NCI-H748 (cell line): ENCODE measurements at regions not wholly inside any gene's neighbourhood (a gene's known extent, or its start where the extent isn't known, plus 50 kb on each side); places are given as distances from the start of the nearest gene placed in this dataset.

ENCODE experiments used
- DNase-seq: peaks from one replicate; lab custom pipeline; 2025; ENCODE audit not compliant: unreplicated experiment; lab: John Stamatoyannopoulos, UW

DNA sequence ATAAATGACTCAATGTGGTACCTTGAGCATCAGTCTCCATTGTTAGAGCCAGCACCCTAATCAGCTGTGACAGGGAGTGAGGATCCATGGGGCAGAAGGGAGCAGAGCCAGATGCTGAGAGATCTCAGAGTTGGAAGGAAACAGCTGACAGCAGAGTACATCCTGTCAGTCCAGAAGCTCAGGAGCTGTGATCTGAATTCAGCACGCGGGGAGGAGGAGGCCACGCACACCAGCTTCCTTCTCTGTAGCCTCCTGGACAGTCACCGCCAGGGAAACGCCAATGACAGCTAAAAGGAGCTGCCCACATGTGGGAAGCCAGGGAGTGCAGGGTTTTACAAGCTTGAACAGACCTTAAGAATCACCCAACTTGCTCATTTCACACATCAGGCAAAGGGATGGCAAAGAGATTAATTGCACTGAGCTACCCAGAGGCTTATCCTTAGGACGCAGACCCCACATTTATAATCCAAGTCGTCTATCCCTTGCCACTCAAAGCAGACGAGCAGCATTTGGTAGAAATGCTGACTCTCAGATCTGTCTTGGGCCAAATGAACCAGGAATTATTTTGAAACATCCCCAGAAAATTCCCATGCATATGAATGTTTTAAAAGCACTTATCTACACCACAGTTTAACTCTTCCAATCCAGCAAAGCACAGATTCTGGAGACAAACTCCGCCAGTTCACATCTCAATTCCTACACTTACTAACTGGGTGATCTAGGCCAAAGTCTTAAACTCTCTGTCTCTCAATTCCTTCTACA lies 322.6 kb upstream of the TMTC1 start:
- DNase-seq = no peak

DNA sequence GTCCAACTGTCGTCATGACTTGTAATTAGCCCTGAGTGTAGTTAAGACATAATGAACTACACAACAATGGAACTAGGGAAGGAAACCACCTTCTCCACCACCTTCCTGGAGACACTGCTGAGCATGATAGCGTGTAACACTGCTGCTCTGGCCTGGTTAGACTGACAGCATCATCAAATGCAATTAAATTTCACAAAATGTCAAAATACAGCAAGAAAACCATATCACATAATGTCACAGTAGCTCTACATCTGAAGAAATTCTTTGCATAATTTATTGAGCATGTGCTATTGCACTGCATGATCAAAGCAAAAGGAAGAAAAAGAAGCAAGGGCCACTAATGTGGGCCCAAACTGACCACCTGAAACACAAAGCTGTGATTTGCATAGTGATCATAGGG lies 321.8 kb upstream of the TMTC1 start:
- no peak for DNase-seq

DNA sequence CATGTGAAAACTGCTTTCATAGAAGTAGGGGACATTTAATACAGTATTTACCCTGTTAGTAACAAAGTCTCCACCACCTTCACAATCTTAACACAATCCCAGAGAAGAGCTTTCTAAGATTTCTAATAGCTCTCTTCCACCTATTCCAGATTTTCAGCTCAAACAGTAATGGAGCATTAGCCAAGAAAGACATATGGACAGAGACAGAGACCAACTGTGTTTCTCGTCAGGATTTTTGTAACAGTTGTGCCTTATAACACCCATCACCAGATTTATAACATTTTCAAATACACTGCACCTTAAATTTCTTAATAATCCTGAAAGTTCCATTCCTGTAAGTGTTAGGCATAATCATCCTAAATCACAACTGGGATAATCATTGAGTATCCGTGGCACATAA lies 321.2 kb upstream of the TMTC1 start:
- DNase-seq = no peak

DNA sequence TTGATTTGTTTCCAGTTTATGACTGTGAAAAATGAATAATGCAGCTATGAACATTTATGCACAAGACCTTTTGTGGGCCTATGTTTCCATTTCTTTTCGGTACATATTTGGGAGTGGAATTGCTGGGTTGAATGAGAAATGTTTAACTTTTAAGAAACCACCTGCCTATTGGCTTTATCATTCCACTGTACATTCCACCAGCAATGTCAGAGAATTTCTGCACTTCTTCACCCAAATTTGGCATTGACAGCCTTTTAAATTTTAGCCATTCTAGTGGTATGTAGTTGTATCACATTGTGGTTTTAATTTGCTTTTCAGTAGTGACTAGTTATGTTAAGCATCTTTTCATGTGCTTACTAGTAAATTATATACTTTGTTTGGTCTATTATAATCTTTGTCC lies 317.0 kb upstream of the TMTC1 start:
- DNase-seq = no peak

DNA sequence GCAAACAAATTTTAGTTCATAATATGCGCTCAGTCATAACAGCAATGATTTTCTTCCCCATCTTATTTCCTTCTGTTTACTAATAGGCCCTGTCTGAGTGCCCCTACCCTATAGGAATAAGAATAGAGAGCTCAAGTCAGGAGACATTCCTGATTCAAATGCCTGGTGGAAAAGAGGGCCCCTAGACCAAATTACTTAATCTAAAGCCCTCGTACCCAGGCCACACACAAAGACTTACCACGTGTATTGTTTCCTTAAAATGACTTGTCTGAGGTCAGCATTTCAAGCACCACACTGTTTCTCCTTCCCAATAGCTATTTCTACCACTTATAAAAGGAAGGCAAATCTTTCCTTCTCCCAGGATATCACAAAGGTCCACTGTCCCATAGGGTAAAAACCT lies 314.9 kb upstream of the TMTC1 start:
- DNase-seq = no peak

DNA sequence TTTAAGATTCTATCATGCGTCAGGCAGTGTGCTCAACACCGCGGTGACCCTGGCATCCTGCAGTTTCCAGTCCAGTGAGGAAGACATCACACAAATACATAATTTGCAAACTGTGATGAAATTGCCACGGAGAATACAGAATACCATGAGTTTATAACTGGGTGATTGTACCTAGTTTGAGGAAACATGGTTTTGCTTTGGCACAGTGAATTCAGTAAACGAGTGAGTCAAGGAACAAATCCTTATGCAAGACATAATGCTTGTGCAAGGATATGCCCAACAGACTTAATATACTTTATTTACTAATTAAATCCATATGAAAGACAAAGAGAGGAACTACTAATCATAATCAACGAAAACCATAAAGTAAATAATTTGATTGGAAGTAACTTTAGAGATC lies 311.8 kb upstream of the TMTC1 start:
- no peak for DNase-seq

DNA sequence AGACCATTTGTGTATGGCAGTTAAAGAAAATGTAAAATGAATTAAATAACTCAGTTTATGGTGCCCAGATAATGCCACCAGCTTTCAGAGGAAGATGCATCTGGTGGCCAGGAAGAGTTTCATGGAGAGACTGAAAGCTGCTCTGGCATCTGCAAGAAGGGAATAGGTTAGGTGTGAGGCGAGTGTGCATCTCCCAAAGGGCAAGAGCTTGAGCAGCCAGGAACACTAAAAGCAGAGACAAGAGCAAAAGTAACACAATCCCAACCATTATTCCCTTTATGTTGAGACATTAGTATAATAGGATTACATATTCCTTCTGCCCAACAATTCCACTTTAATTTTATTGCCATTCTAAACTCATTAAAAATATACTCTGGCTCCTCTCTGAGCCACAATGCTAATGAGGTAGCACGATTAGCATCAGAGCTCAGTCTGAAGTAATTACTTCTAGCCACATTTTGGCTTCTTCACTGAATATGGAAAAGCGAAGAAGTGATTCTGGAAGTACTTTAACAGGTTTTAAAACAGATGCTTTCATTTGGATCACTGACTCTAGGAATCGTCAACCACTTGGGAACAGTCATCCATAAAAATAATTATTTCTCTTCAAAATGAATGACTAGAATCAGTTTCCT lies 309.4 kb upstream of the TMTC1 start:
- no peak for DNase-seq

DNA sequence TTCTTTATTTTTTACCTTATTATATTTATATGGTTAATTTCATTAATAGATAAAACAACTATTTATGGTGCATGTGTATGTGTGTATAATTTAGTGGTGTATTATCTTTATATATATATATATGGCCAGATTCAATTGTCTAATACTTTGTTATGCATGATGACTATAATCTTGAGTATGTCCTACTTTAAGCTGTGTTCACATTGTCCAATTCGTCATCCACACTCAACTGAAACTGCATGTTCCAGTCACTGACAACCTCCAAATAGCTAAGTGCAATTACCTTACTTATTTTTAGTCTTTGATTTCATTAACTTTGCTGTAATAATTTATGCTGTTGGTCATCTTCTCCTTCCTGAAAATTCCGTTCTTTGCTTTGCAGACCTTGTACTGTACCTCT lies 306.5 kb upstream of the TMTC1 start:
- DNase-seq = no peak

DNA sequence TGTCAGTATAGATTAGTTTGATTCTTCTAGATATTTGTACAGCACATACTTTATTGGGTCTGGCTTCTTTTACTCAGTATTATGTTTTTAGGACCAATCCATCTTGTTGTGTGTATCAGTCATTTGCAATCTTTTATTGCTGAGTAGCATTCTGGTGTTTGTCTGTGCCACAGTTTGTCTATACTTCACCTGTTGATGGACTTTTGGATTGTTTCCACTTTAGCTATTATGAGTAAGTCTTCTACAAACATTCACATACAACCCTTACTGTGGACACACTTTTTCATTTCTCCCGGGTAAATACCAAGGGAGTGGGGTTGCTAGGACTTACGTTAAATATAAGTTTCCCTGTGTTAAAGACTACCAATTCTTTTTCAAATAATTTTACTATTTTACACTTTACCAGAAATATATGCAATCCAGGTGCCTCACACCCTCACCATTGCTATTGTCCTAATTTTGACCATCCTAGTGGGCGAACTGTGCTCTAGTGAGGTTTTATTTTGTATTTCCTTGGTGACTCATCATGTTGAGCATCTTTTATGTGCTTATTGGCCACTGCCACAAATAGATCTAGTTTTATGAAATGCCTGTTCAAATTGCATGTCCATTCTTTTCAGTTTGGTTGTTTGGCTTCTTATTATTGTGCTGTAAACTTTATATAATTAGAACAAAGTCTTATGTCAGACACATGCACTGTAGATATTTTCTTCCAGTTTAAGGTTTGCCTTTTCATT lies 304.7 kb upstream of the TMTC1 start:
- peak; percentile 1 for DNase-seq

DNA sequence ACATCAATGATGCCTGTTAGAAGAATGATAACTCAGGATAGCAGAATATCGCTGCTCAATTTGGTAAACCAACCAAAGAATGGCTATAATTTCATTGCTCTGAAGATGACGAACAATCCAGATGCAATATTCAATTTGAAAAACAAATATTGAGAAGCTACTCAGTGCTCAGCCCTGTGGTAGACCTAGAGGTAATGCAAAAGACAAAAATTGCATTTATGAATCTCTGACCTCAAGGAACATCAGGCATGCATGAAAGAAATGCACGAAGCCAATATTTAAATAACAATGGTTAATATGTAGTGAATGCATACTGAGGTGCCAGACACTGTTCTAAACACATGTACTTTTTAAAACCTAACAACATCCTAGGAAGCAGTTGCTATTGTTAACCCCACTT lies 298.6 kb upstream of the TMTC1 start:
- DNase-seq = no peak

DNA sequence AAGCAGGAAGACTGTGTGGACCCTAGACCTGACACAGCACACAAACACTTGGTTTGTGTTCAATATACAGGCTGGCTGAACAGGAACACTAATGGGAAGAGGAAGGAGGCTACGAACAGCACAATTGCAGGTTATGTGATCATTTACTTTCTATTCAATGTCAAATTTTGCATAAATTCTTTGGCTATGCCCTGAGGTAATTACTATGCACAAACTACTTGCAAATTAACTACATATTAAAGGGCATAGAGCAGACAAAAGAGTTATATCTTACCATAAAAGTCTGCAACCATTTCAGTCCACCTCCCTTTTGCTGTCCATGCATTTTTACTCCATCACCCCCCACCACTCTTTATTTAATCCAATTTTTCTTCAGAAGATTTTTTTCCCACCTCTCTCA lies 291.2 kb upstream of the TMTC1 start:
- no peak for DNase-seq

DNA sequence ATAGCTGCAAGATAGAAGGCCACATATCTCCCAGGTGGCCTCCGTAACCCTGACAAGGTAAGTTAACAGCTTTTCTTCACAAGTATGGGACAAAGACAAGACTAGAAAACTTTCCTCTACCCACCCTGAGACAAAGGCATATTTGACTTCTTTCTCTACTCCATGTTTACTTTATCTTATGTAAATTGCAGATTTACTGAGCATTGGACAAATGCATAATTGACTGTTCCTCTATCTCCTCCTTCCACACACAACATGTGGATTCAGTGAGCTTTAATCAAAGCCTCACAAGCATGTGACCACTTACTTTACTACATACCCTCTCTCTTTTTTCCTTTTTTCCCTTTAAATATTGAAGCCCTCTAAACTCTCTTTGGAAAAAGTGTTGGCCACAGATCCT lies 289.1 kb upstream of the TMTC1 start:
- DNase-seq = no peak

DNA sequence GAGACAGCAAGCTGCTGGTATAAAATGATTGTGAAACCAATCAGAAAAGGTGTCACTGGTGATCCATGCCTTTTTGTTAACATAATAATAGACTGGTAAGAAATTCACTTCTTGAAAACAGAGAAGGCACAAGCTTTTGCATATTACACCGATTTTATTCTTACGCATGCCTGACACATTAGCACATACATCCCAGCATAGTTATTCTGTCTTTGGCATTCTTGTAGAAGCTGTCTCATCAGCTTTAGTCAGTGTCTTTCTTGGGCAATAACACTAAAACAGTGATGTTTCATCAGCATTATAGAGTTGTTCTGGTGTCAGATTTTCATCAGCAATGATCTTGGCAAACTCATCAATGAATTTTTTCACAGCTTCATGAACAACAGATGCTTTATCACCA lies 283.4 kb upstream of the TMTC1 start:
- no peak for DNase-seq

DNA sequence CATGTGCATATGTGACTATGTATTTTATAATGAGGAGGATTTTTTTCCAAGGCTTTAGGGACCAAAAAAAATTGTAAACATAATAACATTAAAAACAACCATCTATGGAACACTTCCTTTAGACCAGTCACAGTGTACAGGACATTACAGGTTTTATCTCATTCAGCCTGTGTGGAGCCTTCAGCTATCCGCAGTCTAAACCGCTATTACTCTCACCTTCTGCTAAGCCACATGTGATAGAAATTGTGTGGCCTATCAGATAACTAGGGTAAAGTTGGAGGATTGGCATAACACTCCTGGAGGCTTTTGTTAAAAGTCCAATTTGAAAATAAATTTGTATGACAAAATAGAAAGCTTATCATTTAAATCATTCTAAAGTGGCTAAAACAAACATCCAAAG lies 281.2 kb upstream of the TMTC1 start:
- DNase-seq = no peak

DNA sequence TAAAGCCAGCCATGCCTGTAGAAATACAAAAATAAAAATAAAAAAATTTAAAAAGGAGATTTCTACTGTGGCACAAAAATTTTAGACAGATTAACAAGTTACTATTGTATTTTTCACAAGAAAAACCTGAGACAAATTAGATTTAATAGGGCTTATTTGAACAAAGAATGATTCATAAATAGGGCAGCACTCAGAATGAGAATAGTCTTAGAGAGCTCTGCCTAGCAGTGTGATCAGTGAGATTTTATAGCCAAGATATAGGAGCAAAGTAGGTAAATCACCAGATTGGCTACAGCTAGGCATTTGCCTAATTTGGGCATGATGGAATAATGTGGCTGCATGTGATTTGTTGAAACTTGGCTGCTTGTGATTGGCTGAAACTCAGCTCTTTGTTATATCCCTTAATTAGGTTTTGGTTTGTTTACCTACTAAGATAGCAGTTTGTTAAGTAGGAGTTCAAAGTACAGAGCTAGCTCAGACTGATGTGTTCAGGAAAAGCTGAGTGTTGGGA lies 279.7 kb upstream of the TMTC1 start:
- peak; percentile 0 for DNase-seq

DNA sequence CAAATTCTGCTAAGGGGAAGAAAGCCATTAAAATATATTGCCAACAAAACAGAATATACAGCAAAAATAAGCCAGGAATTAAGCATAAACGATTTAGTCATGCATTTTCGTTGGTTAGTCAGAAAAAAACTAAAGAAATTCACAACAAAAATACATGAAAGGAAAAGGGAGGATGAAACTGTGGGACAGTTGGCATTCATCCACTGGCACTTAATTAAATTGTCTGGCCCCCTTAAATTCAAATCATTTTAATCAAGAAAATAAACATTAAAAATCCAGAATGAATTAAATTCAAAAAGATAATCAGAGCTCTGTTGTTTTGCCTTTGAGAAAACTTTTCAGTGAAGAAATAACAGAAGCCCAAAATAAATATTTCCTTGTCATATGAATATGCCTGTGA lies 264.6 kb upstream of the TMTC1 start:
- no peak for DNase-seq

DNA sequence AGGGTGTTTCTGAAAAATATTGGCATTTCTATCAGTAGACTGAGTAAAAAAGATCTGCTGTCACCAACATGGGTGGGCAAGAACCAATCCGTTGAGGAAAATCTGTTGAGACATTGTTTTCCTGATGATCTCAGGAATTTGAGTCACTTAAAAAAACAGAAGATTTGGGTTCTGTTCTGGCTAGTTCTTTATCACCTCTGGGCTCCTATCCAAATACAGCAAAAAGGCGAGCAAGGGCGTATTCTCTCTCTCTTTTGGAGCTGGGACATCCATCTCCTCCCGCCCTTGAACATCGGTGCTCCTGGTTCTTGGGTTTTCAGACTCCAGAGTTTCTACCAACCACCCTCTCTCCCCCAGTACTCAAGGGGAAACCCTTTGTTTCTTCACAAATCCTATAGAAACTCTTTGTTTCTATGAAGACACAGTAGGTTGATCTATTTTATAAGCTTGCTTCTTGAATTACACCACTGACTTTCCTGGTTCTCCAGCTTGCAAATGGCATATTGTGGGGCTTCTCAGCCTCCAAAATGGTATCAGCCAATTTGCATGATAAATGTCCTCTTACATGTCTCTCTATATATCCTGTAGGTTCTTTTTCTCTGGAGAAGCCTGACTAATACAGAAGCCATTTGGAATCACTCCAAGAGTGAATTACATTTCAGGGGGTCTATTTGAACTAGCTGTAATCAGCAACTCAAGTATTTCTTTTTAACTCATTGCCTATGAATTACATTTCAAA lies 263.9 kb upstream of the TMTC1 start:
- peak; percentile 85 for DNase-seq

DNA sequence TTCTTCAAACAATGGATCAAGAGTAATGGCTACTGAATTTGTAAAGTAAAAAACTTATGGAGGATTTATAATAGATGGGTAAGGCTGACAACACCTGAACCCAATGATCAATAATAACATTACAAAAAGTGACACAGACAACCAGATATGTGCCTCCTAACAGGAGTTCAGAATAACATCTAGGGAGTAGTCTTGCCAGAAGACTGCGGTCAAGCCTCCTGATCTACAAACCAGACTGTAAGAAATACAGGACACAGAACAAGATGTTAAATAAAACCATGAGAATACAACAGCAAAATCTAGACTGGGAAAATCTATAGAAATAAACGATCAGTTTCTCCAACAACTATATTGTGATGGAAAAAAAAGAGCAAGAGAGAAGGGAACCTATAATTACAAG lies 262.6 kb upstream of the TMTC1 start:
- no peak for DNase-seq

DNA sequence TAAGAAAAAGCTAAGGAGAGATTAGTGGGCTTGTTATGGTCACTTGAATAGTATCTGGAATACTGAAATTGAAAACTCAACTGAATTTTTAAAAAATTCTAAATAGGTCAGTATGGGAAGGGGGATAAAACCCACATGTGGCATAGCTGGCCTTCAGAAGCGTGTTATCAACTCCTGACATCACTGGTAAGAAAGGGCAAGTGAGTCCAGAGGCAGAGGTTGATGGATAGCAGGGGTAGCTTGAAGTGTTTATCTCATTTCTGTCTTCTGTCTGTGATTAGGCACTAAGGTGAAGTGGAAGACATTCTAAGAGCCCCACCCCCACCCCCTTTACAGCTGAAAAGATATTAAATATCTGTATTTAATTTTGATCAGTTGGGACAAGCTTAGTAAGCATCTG lies 261.4 kb upstream of the TMTC1 start:
- DNase-seq = no peak

DNA sequence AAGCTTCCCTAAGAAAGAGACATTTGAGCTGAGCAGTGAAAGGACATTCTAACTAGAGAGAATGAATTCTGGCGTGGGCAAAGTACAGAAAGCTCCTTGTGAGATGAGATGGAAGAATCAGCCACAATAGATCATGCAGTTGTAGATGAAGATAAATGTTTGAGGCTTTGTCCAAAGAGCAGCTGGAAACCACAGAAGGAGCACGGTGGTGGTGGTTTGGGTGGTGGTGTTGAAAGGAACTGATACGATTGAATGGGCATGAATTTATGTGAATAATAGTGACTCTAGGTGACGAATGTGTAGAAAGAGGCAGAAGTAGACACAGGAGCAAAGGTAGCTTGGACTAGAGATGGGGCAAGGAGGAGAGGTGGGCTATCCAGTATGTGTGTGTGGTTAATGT lies 260.5 kb upstream of the TMTC1 start:
- DNase-seq = no peak

DNA sequence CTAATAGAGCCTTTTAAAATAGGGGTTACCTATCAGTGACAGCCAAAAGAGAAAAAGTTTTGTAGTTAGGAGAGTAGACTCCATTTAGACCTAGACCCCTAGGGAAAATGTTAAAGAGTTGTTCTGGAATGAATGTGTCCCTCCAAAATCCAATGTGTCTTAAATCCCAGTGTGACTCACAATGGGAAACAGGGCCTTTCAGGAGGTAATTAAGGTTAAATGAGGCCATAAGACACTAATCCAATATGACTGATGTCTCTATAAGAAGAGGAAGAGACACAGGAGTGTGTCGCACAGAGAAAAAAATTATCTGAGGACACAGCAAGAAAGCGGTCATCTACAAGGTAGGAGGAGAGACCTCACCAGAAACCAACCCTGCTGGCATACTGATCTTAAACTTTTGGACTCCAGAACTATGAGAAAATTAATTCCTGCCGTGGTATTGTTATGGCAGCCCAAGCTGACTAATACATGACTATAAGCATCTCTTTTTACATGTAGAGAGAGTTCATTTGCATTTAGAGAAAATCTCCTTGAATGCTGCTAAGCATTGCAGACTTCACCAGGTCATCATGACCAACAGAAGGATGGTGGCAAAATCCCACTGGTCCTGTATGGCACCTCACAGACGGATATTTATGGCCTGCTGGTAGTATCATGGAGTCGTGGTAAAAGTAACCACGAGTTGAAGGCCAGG lies 259.6 kb upstream of the TMTC1 start:
- no peak for DNase-seq
